NCI-H1930 (cell line): ENCODE measurements at regions not wholly inside any gene's neighbourhood (a gene's known extent, or its start where the extent isn't known, plus 50 kb on each side); places are given as distances from the start of the nearest gene placed in this dataset.
"Not testable (repeated sequence)": the region's sequence is repeated elsewhere in the genome, so short reads cannot be mapped to it uniquely, and the experiment has no call there.

Experiments used
- DNase-seq, 2 experiments: peaks; one replicate each; lab custom pipeline; 2025; lab: John Stamatoyannopoulos, UW

DNA sequence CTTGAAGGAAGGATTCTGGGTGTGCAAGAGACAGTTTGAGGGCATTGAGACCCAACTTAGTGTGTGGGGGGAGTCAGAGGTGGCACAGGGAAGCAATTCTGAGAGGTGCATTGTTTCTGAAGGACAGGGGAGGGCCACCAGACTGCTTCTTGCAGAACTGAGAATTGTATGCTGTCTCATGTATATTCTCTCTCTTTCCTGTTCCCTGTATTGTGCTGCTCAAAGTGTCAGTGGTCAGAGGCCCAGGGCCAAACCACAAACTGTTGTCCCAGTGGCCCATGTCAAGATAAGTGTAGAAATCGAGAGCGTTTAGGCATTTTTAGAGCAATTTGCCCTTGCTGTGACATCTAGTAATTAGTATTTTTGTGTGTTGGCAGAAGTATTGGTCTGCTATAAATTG, 567.1 kb downstream of the EDEM1 start:
- no peak for DNase-seq

DNA sequence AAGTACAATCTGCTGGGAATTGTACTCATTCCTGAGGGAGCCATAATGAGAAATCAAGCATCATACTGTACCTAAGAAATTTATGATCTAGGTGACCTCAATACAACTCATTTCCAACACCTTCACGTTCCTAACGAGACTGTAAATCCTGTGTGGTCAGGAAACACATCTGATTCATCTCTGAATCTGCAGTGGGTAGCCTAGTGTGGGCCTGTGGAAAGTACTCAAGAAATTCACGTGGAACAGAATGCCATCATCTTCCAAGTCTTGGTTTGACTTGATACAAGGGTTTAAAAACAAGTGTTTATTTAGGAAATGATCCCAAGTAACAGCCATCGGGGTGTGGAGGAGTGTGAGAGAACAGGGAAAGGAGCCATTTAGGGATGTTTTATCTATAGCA, 568.9 kb downstream of the EDEM1 start:
- no peak for DNase-seq

DNA sequence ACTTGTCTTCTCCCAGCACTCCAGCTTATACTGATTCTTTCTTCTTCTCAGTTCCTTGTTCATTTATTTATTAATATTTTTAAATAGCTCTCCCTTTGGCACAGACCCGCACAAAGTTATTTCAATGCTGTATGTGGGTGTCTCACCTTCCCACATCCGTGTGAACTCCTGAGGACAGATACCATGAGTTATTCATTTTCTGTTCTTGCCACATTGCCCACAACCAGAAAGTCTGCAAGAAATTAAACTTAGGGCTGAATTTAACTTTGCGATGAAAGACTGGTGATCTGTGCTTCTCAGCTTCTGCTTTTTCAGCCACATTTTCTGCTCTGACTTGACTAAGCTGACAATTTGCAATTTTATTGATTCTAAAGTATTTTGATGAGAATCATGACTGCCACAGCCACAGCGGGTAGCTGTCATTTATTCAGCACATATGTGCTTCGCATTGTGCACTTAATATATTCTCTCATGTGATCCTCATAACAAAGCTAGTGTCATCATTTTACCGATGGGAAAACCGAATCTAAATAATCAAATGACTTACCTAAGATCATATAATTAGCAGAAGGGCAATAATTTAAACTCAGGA, 569.8 kb downstream of the EDEM1 start:
- DNase-seq: no peak

DNA sequence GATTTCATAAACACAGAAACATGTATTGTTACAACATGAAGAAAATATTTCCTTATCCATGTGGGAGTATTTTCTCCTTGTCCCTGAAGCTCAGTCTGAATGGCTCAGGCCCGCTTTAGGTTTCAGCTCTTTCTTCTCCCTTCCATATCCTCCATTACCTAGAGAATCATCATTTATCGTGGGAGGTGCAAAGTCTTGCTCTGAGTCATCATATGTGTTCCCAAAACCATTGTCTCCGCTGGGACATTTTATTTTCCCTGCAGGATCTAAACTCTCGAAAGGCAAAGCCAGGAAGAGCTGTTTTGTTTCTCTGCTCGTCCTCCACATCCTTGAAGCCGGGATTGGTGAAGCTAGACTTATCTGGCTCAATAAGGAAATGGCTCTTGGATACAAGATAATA, 571.2 kb downstream of the EDEM1 start:
- DNase-seq: no peak

DNA sequence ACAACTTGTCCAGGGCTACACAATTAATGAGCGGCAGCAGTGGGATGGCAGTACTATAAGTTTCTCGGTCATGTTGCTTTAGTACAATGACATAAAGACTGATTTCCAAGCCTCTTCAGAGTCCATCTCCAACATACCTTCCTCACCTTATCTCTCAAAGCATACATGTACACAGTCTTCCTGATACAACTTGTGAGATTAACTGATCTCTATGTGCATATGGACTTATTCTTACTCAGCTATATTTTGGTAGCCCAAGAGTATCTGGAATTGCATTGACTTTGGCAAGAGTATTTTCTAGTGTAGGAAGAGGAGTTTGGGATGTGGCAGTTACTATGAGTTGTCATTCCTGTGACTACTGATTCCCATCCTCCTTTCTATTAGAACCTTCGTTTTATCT, 575.0 kb downstream of the EDEM1 start:
- DNase-seq: no peak

DNA sequence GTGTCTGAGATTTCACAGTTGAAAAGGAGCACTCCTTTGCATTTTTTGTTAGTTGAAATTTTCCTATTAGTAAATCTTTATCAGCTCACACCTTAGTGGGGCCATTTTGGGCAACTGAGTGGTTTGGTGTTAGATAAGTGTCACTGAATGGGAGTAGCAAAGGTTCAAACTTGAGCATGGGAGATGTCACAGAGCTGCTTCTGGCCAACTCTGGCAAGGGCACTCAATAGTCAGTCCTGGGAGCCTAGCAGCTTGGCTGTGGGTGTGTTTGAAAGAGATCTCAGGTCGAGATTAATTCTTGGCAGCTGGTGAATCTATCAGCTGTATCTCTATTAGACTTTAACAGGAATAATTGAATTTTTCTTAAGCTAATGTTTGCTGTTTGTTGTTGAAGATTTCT, 579.3 kb downstream of the EDEM1 start:
- DNase-seq: no peak

DNA sequence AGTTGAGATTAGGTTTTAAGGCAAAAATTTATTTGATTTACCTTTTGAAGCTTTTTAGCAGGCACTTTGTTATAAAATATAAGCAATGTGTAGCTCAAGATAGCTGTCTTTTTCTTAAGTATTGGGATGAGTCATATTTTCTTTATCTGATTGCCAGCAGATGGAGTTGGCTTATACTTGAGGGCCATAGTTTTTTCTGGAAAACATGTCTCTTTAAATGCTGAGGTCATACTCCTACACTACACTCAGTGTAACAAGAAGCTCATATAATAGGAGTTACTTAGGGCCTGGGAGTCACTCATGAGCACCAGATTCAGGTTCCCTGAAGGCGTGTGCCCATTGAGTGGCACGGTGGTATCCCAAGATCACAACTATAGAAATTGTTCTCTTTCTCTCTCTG, 579.8 kb downstream of the EDEM1 start:
- no peak for DNase-seq

DNA sequence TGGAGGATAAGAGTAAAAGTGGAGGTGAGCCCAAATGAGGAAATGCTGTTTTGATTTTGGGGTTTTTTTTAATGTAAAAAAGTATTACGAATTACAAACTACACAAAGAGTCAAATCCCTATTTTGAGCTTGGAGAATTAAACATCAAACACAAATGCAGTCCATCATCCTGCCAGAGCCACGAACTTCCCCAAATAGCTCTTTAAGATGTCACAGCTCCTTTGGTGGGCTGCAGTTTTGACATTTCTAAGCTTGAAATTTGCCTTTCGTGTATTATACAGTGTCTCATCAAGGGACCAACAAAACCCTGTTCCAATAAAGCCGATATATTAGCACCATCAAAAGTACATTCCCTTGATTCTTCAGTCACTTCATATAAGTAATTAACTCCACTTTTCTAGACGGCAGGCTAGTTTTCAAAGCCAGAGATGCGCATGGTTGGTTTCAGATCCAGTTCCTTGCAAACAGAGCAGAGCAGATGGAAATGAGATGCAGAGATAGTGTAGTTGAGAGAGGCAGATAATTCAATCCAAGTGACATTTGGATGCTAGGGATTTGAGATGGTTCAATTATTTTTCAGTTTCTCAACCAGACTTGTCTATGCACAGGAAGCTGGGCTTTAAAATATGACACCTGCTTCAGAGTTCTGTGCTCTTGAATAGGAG, 580.9 kb downstream of the EDEM1 start:
- no peak for DNase-seq

DNA sequence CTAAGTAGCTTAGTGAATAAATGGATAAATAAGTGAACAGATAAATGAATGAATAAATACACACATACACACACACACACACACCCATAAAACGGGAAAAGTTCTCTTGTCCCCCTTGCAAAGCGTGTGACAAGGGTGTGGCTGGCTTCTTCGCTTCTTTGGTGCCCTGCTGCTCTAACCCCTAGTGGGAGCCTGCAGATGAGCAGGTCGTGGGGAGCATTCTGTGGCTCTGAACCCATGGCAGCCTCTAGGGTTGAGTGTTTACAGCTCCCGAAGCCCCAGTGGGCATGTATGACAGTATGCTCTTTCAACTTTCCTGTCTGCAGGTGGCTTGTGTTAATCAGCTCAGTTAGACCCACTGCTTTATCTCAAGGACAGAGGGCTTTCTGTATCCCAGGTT, 582.3 kb downstream of the EDEM1 start:
- no peak for DNase-seq

DNA sequence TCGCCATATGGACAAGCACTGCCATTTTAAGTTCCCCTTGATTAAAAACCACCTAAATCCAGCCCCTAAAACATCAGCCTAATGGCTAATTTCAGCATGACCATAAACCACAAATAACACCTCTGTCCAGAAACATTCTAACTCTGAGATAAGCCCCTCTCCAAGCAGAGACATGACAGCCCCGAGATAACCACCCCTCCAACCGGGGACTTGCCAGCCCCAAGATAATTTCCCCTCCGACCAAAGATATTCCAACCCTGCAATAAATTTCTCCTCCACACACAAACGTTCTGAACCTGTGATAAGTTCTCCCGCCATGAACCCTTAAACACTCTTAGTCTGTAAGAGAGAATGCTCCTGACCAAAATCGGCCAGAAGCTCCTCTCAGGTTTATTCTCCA, 586.8 kb downstream of the EDEM1 start:
- DNase-seq: no peak

DNA sequence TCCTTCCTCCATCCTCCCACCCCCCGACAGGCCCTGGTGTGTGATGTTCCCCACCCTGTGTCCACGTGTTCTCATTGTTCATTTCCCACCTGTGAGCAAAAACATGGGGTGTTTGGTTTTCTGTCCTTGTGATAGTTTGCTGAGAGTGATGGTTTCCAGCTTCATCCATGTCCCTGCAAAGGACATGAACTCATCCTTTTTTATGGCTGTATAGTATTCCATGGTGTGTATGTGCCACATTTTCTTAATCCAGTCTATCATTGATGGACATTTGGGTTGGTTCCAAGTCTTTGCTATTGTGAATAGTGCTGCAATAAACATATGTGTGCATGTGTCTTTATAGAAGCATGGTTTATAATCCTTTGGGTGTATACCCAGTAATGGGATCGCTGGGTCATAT, 587.6 kb downstream of the EDEM1 start:
- DNase-seq: not testable (repeated sequence)

DNA sequence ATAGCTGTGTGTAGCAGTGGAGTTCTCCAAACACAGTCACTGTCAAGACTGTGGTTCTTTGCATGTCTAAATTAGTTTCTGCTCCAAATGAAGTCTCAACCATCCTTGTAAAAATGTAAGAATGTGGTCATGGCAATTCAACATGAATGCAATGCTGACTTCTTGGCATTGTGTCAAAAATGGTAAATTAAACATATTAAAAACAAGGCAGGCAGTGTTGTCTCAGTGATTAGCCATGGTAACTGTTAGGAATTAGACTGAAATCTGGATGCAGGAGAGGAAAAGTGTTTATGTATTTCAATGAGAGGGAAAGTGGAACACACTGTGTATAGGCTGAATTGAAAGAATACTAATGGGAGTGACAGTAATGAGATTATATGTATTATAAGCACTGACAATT, 597.2 kb downstream of the EDEM1 start:
- no peak for DNase-seq

DNA sequence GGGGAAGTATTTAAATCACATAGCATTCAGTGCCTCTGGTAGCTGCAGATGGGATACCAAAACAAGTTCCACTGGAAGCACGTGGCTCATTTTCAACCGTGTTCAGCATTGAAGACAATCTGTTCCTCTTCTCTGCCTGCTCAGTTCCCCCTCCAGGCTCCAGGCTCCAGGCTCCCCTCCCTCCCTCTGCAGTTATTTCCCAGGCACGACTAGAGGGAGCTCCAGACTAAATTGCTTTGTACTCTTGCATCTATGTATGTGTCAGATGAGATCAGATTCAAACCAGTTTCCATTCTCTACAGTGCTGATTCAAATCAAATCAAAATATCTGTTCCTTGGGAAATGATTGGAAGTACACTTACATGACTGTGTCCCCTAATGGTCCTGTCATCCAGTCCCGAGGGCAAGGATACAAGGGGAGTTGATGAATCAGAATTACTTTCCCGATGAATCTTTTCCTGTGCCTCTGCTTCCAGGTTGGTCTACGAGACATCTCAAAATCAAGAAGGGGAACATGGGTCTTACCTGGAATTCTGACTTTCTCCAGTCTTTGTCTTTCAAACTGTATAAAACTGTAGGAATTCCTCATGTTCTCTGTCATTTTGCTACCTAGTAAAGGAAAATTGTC, 600.5 kb downstream of the EDEM1 start:
- no peak for DNase-seq

DNA sequence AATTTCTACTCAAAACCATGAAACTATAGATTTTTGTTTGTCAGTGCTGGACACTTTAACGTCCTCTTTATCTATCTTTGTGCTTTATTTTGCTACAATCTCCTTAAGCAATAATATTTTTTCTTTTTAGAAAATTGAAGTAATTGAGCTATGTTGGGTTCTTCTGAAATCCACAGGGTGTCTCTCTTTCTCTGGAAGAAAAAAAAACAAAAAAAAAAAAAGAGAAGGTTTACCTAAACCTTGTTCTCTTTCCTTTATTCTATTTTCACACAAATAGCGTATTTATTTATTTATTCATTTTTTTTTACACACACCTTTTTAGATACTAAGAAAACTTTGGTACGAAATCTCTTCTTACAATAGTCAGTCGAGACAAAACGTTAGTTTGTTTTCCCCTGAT, 601.0 kb downstream of the EDEM1 start:
- DNase-seq: no peak

DNA sequence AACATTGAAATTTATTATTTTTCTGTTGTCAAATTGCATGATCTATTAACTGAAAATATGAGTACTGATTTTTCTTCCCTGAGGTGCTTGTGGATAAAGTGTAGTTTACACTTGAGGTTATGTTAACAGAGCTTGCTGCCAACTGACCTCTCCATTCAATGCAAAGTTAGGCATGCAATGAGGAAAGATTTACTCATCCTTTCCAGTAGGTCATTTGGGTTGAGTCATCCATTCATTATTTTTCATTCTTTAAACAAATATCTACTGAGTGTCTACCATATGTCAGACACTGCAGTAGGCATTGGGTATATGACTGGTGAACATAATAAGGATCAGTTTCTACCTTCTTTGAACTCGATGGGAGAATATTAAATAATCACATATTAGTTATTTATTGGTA, 604.1 kb downstream of the EDEM1 start:
- DNase-seq: no peak

DNA sequence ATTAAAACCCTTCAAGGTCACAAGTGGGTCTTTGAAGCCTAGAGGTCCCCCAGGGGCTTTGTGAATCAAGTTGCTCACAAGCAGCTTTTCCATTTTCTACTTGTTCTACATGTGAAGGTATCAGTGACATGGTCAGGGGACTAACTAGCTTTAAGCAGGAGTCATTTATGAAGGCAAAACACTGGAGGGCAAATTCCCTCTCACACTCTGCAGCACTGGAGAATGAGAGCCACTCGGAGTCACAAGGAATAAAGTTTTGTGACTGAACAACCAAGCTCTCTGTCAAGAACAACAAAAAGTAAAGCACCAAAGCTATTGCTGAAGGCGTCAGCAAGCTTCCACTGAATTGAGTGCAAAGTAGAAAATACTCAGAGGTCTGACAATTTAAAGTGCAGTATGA, 609.0 kb downstream of the EDEM1 start:
- DNase-seq: no peak

DNA sequence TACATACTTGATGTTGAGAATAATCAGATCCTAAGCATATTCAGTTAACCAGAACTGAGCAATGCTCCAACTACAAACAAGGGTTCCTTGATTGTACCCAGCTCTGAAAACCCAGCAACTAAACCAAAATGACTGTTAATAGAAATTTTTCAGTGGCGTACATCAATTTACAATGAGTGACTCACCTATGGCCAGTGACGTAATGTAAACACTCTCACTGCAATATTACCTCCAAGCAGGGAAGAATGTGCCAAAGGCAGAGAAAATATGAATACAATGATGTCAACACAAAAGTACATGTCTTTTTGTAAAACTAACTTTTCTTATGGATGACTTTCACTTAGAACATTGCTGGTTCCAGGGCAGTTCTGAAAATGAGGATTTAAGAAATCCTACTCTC, 611.3 kb downstream of the EDEM1 start:
- no peak for DNase-seq

DNA sequence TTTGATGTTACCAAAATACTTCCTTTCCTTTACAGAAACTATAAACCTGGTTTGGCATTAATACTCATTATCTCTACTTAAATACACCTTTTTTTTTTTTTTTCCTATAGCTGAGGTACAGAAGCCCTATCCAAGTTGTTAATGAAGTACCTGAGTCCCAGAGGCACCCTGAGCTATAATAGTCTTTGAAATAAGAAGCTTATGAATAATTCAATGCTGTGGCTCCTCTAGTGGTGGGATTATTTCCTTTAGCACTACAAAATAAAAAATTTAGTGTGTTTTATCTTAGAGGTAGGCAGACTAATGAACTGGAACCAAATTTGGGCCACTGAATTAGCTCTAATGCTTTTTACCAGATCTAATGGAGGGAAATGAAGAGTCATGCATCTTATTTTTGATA, 611.9 kb downstream of the EDEM1 start:
- no peak for DNase-seq

DNA sequence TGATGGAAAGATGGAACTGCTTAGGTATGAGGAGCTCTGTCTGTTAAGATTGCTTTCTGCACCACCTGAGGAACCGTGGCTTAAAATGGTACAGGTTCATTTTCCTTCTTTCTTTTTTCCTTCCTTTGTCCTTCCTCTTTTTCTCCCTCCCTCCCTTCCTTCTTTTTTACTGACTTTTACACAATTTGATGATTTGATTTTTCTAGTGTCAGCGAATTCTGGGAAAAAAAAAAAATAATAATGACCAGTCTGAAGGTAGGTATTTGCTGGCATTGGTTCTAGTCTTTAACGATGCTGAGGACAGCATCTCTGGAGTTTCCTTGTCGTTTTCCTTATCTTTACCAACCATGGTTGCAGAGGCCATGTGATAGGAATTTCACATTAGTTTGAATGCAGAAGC, 613.5 kb downstream of the EDEM1 start:
- no peak for DNase-seq

DNA sequence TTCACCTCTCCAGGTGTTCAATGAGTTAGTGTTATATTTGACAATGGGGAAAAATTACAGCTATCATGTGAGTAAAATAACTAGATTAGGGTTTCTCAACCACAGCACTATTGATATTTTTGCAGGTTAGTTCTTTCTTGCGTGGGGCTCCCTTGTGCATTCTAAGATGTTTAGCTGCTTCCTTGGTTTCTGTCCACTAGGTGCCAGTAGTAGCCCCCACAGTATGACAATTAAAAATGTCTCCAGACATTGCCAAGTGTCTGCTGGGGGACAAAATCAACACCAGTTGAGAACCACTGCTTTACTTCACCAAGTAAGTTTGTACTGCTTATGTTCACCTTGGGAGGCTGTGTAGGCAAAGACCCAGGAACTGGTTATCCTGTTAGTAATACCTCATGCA, 618.7 kb downstream of the EDEM1 start:
- no peak for DNase-seq

DNA sequence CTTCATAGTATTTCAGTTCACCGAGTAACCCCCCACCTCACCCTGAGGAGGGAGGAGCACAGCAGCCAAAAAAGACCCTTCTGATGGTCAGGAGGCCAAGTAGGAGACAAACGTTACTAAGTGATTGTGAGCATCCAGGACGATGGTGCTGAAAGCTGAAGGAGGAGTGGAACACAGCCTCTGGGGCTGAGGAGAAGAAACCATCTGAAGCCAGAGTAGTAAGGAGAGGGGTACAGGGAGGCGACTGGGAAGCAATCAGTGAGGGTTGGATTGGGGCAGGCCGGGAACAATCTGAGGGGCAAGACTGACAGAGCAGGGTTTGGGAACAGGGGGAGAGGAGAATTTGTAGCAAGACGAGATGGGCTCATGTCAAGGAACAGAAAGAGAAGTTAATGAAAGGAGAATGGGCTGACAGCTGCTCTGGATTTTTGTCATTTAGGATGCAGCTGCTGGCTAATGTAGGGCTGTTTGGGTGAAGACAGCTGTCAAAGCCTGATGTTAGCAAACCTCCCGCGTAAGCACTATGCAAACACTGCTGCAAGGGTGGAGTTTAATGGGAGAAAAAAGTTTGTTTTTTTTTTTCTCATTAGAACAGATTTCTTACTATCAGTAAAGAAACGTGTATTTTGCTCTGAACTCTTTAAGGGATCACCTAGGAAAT, 622.2 kb downstream of the EDEM1 start:
- no peak for DNase-seq

DNA sequence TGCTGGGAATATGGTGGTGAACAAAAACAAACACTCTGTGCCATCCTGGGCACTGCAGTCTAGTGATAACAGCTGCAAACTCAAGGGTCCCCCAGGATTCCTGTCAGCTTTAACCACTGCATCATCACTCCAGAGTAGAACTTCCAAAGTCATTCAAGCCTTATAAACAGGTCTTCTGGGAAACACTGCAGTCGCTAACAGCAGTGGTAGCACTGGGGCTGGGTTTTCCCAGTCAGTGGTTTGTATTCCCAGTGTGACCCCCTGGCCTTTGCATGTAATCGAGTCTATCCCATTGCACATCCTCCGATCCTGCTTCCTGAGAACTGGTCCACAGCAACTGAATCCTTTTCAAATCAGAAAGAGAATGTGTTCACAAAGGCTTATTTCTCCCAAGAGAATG, 623.5 kb downstream of the EDEM1 start:
- no peak for DNase-seq

DNA sequence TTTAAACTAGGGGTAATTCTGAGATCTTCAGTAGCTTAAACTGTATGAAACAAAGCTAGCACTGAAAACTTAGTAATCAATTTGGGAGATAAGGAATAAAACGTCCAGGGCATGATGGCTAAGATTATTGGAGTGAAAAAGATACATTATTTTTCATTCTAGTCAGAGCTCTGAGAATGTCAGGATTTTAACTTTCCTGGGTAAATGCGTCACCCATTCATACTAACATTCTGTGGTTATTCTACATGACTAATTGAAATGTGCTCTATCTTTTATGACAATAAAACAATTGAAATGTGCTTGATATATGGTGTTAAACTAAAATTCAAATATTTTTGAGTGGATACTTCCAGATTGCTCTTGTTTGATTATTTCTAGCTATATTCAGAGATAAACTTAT, 626.0 kb downstream of the EDEM1 start:
- no peak for DNase-seq
